ENCODE measurements at regions not wholly inside any gene's neighbourhood (a gene's known extent, or its start where the extent isn't known, plus 50 kb on each side); places are given as distances from the start of the nearest gene placed in this dataset.

GRCh38 chr6:9702914-9703313, 712.0 kb downstream of the TFAP2A start:
- no peak overlapping the region for H3K23ac ChIP-seq (ENCODE audit: low read depth, low read length)
- H2BK15ac ChIP-seq (ENCODE audit: low read depth, low read length) = no peak overlapping the region
- H3K27ac ChIP-seq (ENCODE audit: insufficient read depth, low read length) = no peak overlapping the region
- no peak overlapping the region for H3K56ac ChIP-seq (ENCODE audit: extremely low read depth, insufficient read depth, low read length)
- H2AK5ac ChIP-seq (ENCODE audit: low read depth, low read length) = no peak overlapping the region
- H3K4ac ChIP-seq (ENCODE audit: low read depth, low read length) = no peak overlapping the region
- intact Hi-C loops (cut with micrococcal nuclease) (no loop called here), in situ Hi-C loops (cut with MboI; ENCODE audit: low sequenced_read_pairs) (no loop called here), dilution Hi-C loops (cut with HindIII; ENCODE audit: low sequenced_read_pairs, unreplicated experiment) (no loop called here)
- no peaks in the 10 kb centered on the region for H3K79me1 ChIP-seq (ENCODE audit: low read depth in 1 of 2, low read length in 2 of 2)
- H3K27me3 ChIP-seq (ENCODE audit: control insufficient read depth, insufficient read depth, low read length) = no peaks in the 10 kb centered on the region
- DNase-seq (no peak), ATAC-seq (ENCODE audit: low read depth) (no peak)
- no peaks in the 10 kb centered on the region for H3K36me3 ChIP-seq (ENCODE audit: control insufficient read depth, insufficient read depth, low read length)
- no peaks in the 10 kb centered on the region for H3K4me1 ChIP-seq (ENCODE audit: control insufficient read depth, insufficient read depth, low read length)
- no peak overlapping the region for H2BK120ac ChIP-seq (ENCODE audit: low read depth, low read length)
- TF ChIP-seq USF2 (IDR thresholded peaks at IDR 0.05; ENCODE audit: low read depth, low read length) (no peak), RCOR1 (IDR thresholded peaks at IDR 0.05; ENCODE audit: insufficient replicate concordance, low read length) (no peak), ELK1 (IDR thresholded peaks at IDR 0.05; ENCODE audit: borderline replicate concordance, low read depth, low read length) (no peak), RFX5 (IDR thresholded peaks at IDR 0.05; ENCODE audit: low read depth, low read length) (no peak), SMC3 (IDR thresholded peaks at IDR 0.05; ENCODE audit: low read depth, low read length) (no peak), MXI1 (IDR thresholded peaks at IDR 0.05; ENCODE audit: borderline replicate concordance, low read depth, low read length) (no peak)
- no peak overlapping the region for H3K4me2 ChIP-seq (ENCODE audit: low read depth, low read length)
- no peak overlapping the region for H2BK5ac ChIP-seq (ENCODE audit: low read depth, low read length, poor library complexity, severe bottlenecking)
- WGBS, 2 experiments (ENCODE audit: extremely low coverage in 2 of 2, insufficient read length in 1 of 2) = no CpG with 5 or more reads among the region's 1 CpG
- ChIA-PET POLR2A (ENCODE audit: unreplicated experiment) (no interaction called here), CTCF (no interaction called here)
- H2AK9ac ChIP-seq (replicated peaks; ENCODE audit: low read depth, low read length, poor library complexity) = no peak overlapping the region
- no peak overlapping the region for H4K8ac ChIP-seq (ENCODE audit: low read depth in 2 of 2, low read length in 2 of 2)
- no peak overlapping the region for H3K4me3 ChIP-seq (ENCODE audit: insufficient read depth, low read depth, low read length)
- H2AFZ ChIP-seq (replicated peaks; ENCODE audit: low read length, poor library complexity) = no peak overlapping the region
- no TSS peak for BruUV-seq (replicated peaks)
- H4K5ac ChIP-seq (ENCODE audit: low read depth, low read length) = no peak overlapping the region
- H3K9me1 ChIP-seq (ENCODE audit: insufficient read depth, low read length) = no peaks in the 10 kb centered on the region
- H3K18ac ChIP-seq (ENCODE audit: low read depth, low read length) = no peak overlapping the region
- no peak overlapping the region for H3K14ac ChIP-seq (replicated peaks; ENCODE audit: low read depth, low read length)
- no peak overlapping the region for H4K91ac ChIP-seq (ENCODE audit: insufficient read depth, low read depth, low read length)
- no peaks in the 10 kb centered on the region for H3K9me3 ChIP-seq (ENCODE audit: control insufficient read depth, insufficient read depth, low read length)
- no peaks in the 10 kb centered on the region for H4K20me1 ChIP-seq (ENCODE audit: insufficient read depth, low read length)
- no peak overlapping the region for H2BK20ac ChIP-seq (ENCODE audit: low read depth, low read length)
- no peak overlapping the region for H3K9ac ChIP-seq (ENCODE audit: low read depth, low read length)
